B cell (primary cell): ENCODE measurements at regions not wholly inside any gene's neighbourhood (a gene's known extent, or its start where the extent isn't known, plus 50 kb on each side); places are given as distances from the start of the nearest gene placed in this dataset.

ENCODE experiments used
- CTCF ChIP-seq: fragments of 200-600 bp; IDR thresholded peaks from one replicate; pipeline ENCODE4 v1.8.0; 2022; ENCODE audit warnings: antibody characterized with exemption, mild to moderate bottlenecking
- EZH2 ChIP-seq: IDR thresholded peaks from 2 replicates; pipeline ENCODE4 v1.6.1; 2012; ENCODE audit warnings: borderline replicate concordance, low read depth, mild to moderate bottlenecking, moderate library complexity, low read length; ENCODE audit not compliant: insufficient read depth, poor library complexity, severe bottlenecking

- TF ChIP-seq CTCF = no peak
- no peak for TF ChIP-seq EZH2
Observed at GRCh38 chr1:219042769-219043168, 130.9 kb upstream of the LYPLAL1 start.
